HepG2 (cell line): ENCODE measurements at regions not wholly inside any gene's neighbourhood (a gene's known extent, or its start where the extent isn't known, plus 50 kb on each side); places are given as distances from the start of the nearest gene placed in this dataset.

Experiments
- ATAC-seq: fragments of 200-7000 bp; cut with Tn5 transposase; 3 replicates; pipeline ENCODE4 v1.9.1; 2020; ENCODE audit warnings: mild to moderate bottlenecking, moderate library complexity
- BruUV-seq: library from RNA; stranded (reverse); fragments of 400-500 nt; replicated peaks from 2 replicates; lab custom pipeline; 2021; lab: Mats Ljungman, UMichigan
- CTCF ChIA-PET: fragments of 300-600 bp; formaldehyde crosslinking; extraction: SDS; loops from one replicate; lab custom pipeline; 2021; ENCODE audit warnings: low total read pairs, inconsistent platforms, low intra/inter-chr PET ratio; lab: Yijun Ruan, JAX
- POLR2A ChIA-PET: fragments of 350-600 bp; sonication (Branson Sonifier 250); formaldehyde crosslinking; loops from one replicate; lab custom pipeline; 2020; ENCODE audit warnings: antibody characterized with exemption, inconsistent platforms; lab: Yijun Ruan, JAX
- DNase-seq: peaks from one replicate; pipeline ENCODE4 v3.0.0-alpha.2; 2015; ENCODE audit warnings: low spot score
- FAIRE-seq: peaks from 3 replicates; lab custom pipeline; 2011; peaks lifted over from hg19 to GRCh38; lab: Jason Lieb, UNC
- H2AFZ ChIP-seq: one replicate; pipeline ENCODE4 v1.6.1; 2011; ENCODE audit warnings: low read length, inconsistent platforms
- H3K27ac ChIP-seq: fragments of 300-600 bp; 3 replicates; pipeline ENCODE4 v1.8.0; 2011; ENCODE audit warnings: mixed run types, mild to moderate bottlenecking, mixed read lengths, low read length, inconsistent platforms; ENCODE audit not compliant: insufficient read depth; ENCODE audit errors: extremely low read length
- H3K27me3 ChIP-seq, 2 experiments: fragments of 200-600 bp in 1 of 2; 2 replicates in 1 of 2; 3 replicates in 1 of 2; pipeline versions ENCODE4 v1.6.0 to v1.8.0; 2011; ENCODE audit warnings: low read length in 2 of 2, mild to moderate bottlenecking in 2 of 2, moderate library complexity in 2 of 2, inconsistent platforms in 1 of 2; ENCODE audit not compliant: insufficient read depth in 2 of 2, control insufficient read depth in 1 of 2
- H3K36me3 ChIP-seq, 2 experiments: fragments of 200-600 bp in 1 of 2; replicated peaks in 1 of 2; 2 replicates in 1 of 2; 3 replicates in 1 of 2; pipeline versions ENCODE4 v1.5.1 to v1.8.0; 2011; ENCODE audit warnings: low read length in 2 of 2, inconsistent platforms in 1 of 2; ENCODE audit not compliant: insufficient read depth in 2 of 2, control insufficient read depth in 1 of 2
- H3K4me1 ChIP-seq: 2 replicates; pipeline ENCODE4 v1.5.1; 2012; ENCODE audit warnings: low read length, inconsistent platforms; ENCODE audit not compliant: insufficient read depth
- H3K4me2 ChIP-seq: 2 replicates; pipeline ENCODE4 v1.6.0; 2011; ENCODE audit warnings: low read depth, low read length, inconsistent platforms
- H3K4me3 ChIP-seq, 3 experiments: fragments of 200-600 bp in 1 of 3; sonication (generic), shearing (Covaris generic) in 1 of 3; replicated peaks in 1 of 3; 2 replicates each; pipeline ENCODE4 v1.5.1; 2011 to 2016; ENCODE audit warnings: low read length in 3 of 3, inconsistent platforms in 2 of 3, low read depth in 2 of 3, mild to moderate bottlenecking in 2 of 3, control low read depth in 1 of 3, mixed read lengths in 1 of 3; ENCODE audit not compliant: insufficient read depth in 1 of 3
- H3K79me2 ChIP-seq: one replicate; pipeline ENCODE4 v1.6.1; 2011; ENCODE audit warnings: low read length, inconsistent platforms; ENCODE audit not compliant: insufficient read depth
- H3K9ac ChIP-seq: 2 replicates; pipeline ENCODE4 v1.6.0; 2011; ENCODE audit warnings: mild to moderate bottlenecking, low read depth, low read length, inconsistent platforms; ENCODE audit not compliant: insufficient read depth
- H3K9me3 ChIP-seq: 2 replicates; pipeline ENCODE4 v1.5.1; 2012; ENCODE audit warnings: mild to moderate bottlenecking, low read length
- H4K20me1 ChIP-seq: 2 replicates; pipeline ENCODE4 v1.6.0; 2011; ENCODE audit warnings: inconsistent platforms, mild to moderate bottlenecking, low read length, moderate library complexity; ENCODE audit not compliant: insufficient read depth
- CBX5 ChIP-seq: sonication (generic); formaldehyde crosslinking; IDR thresholded peaks from 2 replicates; pipeline ENCODE4 v1.4.0; 2020; ENCODE audit warnings: missing genetic modification reagents, borderline replicate concordance
- FOXO4 ChIP-seq: sonication (generic); formaldehyde crosslinking; conservative IDR thresholded peaks from 2 replicates; pipeline ENCODE4 v1.8.1; 2023; ENCODE audit warnings: missing genetic modification reagents
- MIER2 ChIP-seq: IDR thresholded peaks from 2 replicates; pipeline ENCODE4 v1.6.1; 2016; ENCODE audit warnings: missing biosample characterization, missing genetic modification reagents
- MXI1 ChIP-seq: IDR thresholded peaks from 3 replicates; pipeline ENCODE4 v1.6.1; 2012; ENCODE audit warnings: low read depth, low read length, inconsistent platforms, borderline replicate concordance
- REXO4 ChIP-seq: sonication (generic); formaldehyde crosslinking; IDR thresholded peaks from 2 replicates; pipeline ENCODE4 v1.8.0; 2022; ENCODE audit warnings: missing genetic modification reagents, mild to moderate bottlenecking, borderline replicate concordance
- RFXAP ChIP-seq: sonication (generic); formaldehyde crosslinking; IDR thresholded peaks from 2 replicates; pipeline ENCODE4 v1.4.0; 2020; ENCODE audit warnings: missing genetic modification reagents, borderline replicate concordance
- SMAD9 ChIP-seq: sonication (generic); formaldehyde crosslinking; IDR thresholded peaks from 2 replicates; pipeline ENCODE4 v1.5.1; 2020; ENCODE audit warnings: mild to moderate bottlenecking, missing genetic modification reagents
- SNAPC5 ChIP-seq: sonication (generic); formaldehyde crosslinking; IDR thresholded peaks from 2 replicates; pipeline ENCODE4 v1.8.1; 2023; ENCODE audit warnings: mild to moderate bottlenecking, missing genetic modification reagents, borderline replicate concordance
- TAF15 ChIP-seq: fragments of 200-400 bp; formaldehyde crosslinking; IDR thresholded peaks from one replicate; pipeline ENCODE4 v1.6.1; 2018; ENCODE audit warnings: mild to moderate bottlenecking, low read depth, low read length; ENCODE audit not compliant: poor library complexity, severe bottlenecking
- TEF ChIP-seq: sonication (generic); formaldehyde crosslinking; IDR thresholded peaks from 2 replicates; pipeline ENCODE4 v1.5.0; 2020; ENCODE audit warnings: missing genetic modification reagents
- ZBTB33 ChIP-seq: sonication (generic); formaldehyde crosslinking; IDR thresholded peaks from 2 replicates; pipeline ENCODE4 v1.4.0; 2020; ENCODE audit warnings: missing genetic modification reagents
- ZKSCAN1 ChIP-seq: fragments of 150-350 bp; IDR thresholded peaks from 2 replicates; pipeline ENCODE4 v1.6.1; 2014; ENCODE audit warnings: low read length
- ZNF34 ChIP-seq: sonication (generic); formaldehyde crosslinking; IDR thresholded peaks from 2 replicates; pipeline ENCODE4 v1.4.0; 2020; ENCODE audit warnings: mild to moderate bottlenecking, missing genetic modification reagents, borderline replicate concordance
- ZNF816 ChIP-seq: sonication (generic); formaldehyde crosslinking; IDR thresholded peaks from 2 replicates; pipeline ENCODE4 v1.8.0; 2022; ENCODE audit warnings: missing genetic modification reagents, mild to moderate bottlenecking, borderline replicate concordance
- WGBS: methylation state at CpG from one replicate; pipeline ENCODE4 v1.1.6; 2017; ENCODE audit warnings: low lambda C conversion rate; 5-methylcytosine and 5-hydroxymethylcytosine counted together
- in situ Hi-C: cut with HindIII; loops from 2 replicates; pipeline ENCODE4 v1.10.0; 2017; ENCODE audit warnings: low pct_unique_long_range_greater_than_20kb; ENCODE audit not compliant: extremely low pct_ligation_motif_present
- intact Hi-C: fragments of 100-400 bp; cut with micrococcal nuclease; formaldehyde crosslinking; loops from one replicate; pipeline ENCODE4 v1.10.0; 2022; ENCODE audit not compliant: unreplicated experiment

GRCh38 chr9:87084407-87084806 lies 137.1 kb upstream of the GAS1 start:
- no TSS peak for BruUV-seq
- no peak for TF ChIP-seq TEF (CRISPR knock-in tag)
- no peak for TF ChIP-seq SMAD9 (CRISPR knock-in tag)
- TF ChIP-seq, all 625 proteins: peak for 0
- Histone ChIP-seq H3K27ac (no peak overlapping the region), H3K4me3 (no peak overlapping the region), H3K36me3 (no peaks in the 10 kb centered on the region), H2AFZ (no peak overlapping the region), H3K4me2 (no peak overlapping the region), H3K4me1 (no peaks in the 10 kb centered on the region), H3K27me3 (peaks cover 0 to 11% of the 10 kb centered on the region in 2 experiments; a peak in 1 of 5 replicates), H4K20me1 (no peaks in the 10 kb centered on the region), H3K9me3 (no peaks in the 10 kb centered on the region), H3K9ac (no peak overlapping the region), H3K79me2 (no peaks in the 10 kb centered on the region)
- in situ Hi-C loops: no loop called here
- no peak for DNase-seq
- POLR2A ChIA-PET: no interaction called here
- intact Hi-C loops: no loop called here
- no peak for FAIRE-seq
- CTCF ChIA-PET: no interaction called here
- no peak for ATAC-seq
- WGBS: no CpG with 5 or more reads among the region's 12 CpGs

- no TSS peak for BruUV-seq
- no peak overlapping the region for H3K27ac ChIP-seq
- no peak overlapping the region for H3K4me2 ChIP-seq
- no peaks in the 10 kb centered on the region for H3K9me3 ChIP-seq
- in situ Hi-C loops (no loop called here), intact Hi-C loops (no loop called here)
- FAIRE-seq (no peak), ATAC-seq (no peak), DNase-seq (no peak)
- H3K79me2 ChIP-seq: no peaks in the 10 kb centered on the region
- ChIA-PET CTCF (no interaction called here), POLR2A (no interaction called here)
- no peaks in the 10 kb centered on the region for H3K36me3 ChIP-seq
- no peak overlapping the region for H2AFZ ChIP-seq
- H4K20me1 ChIP-seq: no peaks in the 10 kb centered on the region
- H3K4me1 ChIP-seq: no peaks in the 10 kb centered on the region
- H3K4me3 ChIP-seq: no peak overlapping the region
- H3K27me3 ChIP-seq: peaks cover 0 to 11% of the 10 kb centered on the region in 2 experiments; a peak in 1 of 5 replicates
- WGBS: 70% methylated on average over 27 of the region's 27 CpGs
- H3K9ac ChIP-seq: no peak overlapping the region
- no peak for TF ChIP-seq RFXAP (CRISPR knock-in tag)
- no peak for TF ChIP-seq CBX5
- TF ChIP-seq MIER2 (CRISPR knock-in tag): no peak
- no peak for TF ChIP-seq SNAPC5 (CRISPR knock-in tag)
- TF ChIP-seq FOXO4 (CRISPR knock-in tag): no peak
- TF ChIP-seq ZNF816: no peak
- no peak for TF ChIP-seq ZNF34
- TF ChIP-seq TAF15: no peak
- TF ChIP-seq REXO4 (CRISPR knock-in tag): no peak
- TF ChIP-seq ZKSCAN1: no peak
- no peak for TF ChIP-seq ZBTB33 (CRISPR knock-in tag)
- TF ChIP-seq MXI1: no peak
Measured at GRCh38 chr9:87085073-87085472, 137.8 kb upstream of the GAS1 start.
